Mesenchymal stem cell (in vitro differentiated cells and primary cell): ENCODE measurements at regions not wholly inside any gene's neighbourhood (a gene's known extent, or its start where the extent isn't known, plus 50 kb on each side); places are given as distances from the start of the nearest gene placed in this dataset.
"Not testable (repeated sequence)": the region's sequence is repeated elsewhere in the genome, so short reads cannot be mapped to it uniquely, and the experiment has no call there.

Experiments used
- DNase-seq: peaks from one replicate; pipeline ENCODE4 v3.0.0-alpha.2; 2013
- H2AFZ ChIP-seq: one replicate; pipeline ENCODE4 v1.6.1; 2013; ENCODE audit warnings: low read depth, mild to moderate bottlenecking, control low read depth, inconsistent platforms, low read length, moderate library complexity
- H2AK5ac ChIP-seq: 2 replicates; pipeline ENCODE4 v1.6.1; 2013; ENCODE audit warnings: low read length, moderate library complexity, mild to moderate bottlenecking, inconsistent platforms; ENCODE audit not compliant: severe bottlenecking
- H2BK120ac ChIP-seq: one replicate; pipeline ENCODE4 v1.6.1; 2013; ENCODE audit warnings: low read depth, mild to moderate bottlenecking, inconsistent platforms, low read length, moderate library complexity
- H2BK12ac ChIP-seq, 2 experiments: one replicate each; pipeline ENCODE4 v1.6.1; 2013; ENCODE audit warnings: inconsistent platforms in 2 of 2, low read length in 2 of 2, mild to moderate bottlenecking in 2 of 2, moderate library complexity in 2 of 2, control low read depth in 1 of 2
- H2BK15ac ChIP-seq: one replicate; pipeline ENCODE4 v1.6.1; 2013; ENCODE audit warnings: mild to moderate bottlenecking, low read depth, inconsistent platforms; ENCODE audit not compliant: poor library complexity, severe bottlenecking
- H2BK5ac ChIP-seq: 2 replicates; pipeline ENCODE4 v1.6.1; 2013; ENCODE audit warnings: low read depth, mild to moderate bottlenecking, low read length, control low read depth, inconsistent platforms; ENCODE audit not compliant: poor library complexity, severe bottlenecking
- H3K14ac ChIP-seq, 2 experiments: one replicate each; pipeline ENCODE4 v1.6.1; 2013; ENCODE audit warnings: inconsistent platforms in 2 of 2, low read length in 2 of 2, control low read depth in 1 of 2, mild to moderate bottlenecking in 1 of 2, moderate library complexity in 1 of 2
- H3K18ac ChIP-seq, 2 experiments: one replicate each; pipeline ENCODE4 v1.6.1; 2013; ENCODE audit warnings: inconsistent platforms in 2 of 2, low read length in 2 of 2, control low read depth in 1 of 2, low read depth in 1 of 2, mild to moderate bottlenecking in 1 of 2
- H3K23ac ChIP-seq, 2 experiments: one replicate each; pipeline ENCODE4 v1.6.1; 2013; ENCODE audit warnings: inconsistent platforms in 2 of 2, low read length in 2 of 2, mild to moderate bottlenecking in 2 of 2, moderate library complexity in 2 of 2, control low read depth in 1 of 2
- H3K27ac ChIP-seq: 2 replicates; pipeline ENCODE4 v1.5.1; 2013; ENCODE audit warnings: mild to moderate bottlenecking, moderate library complexity, low read length, control low read depth, inconsistent platforms; ENCODE audit not compliant: poor library complexity, severe bottlenecking
- H3K27me3 ChIP-seq, 2 experiments: 2 replicates each; pipeline versions ENCODE4 v1.6.1 to v1.7.0; 2013; ENCODE audit warnings: low read length in 2 of 2, mild to moderate bottlenecking in 2 of 2, moderate library complexity in 2 of 2, control low read depth in 1 of 2, inconsistent platforms in 1 of 2; ENCODE audit not compliant: control insufficient read depth in 1 of 2, insufficient read depth in 1 of 2
- H3K36me3 ChIP-seq, 2 experiments: 2 replicates each; pipeline versions ENCODE4 v1.6.1 to v1.7.0; 2013; ENCODE audit warnings: low read length in 2 of 2, control low read depth in 1 of 2, inconsistent platforms in 1 of 2, low read depth in 1 of 2, mild to moderate bottlenecking in 1 of 2; ENCODE audit not compliant: insufficient read depth in 2 of 2, control insufficient read depth in 1 of 2
- H3K4ac ChIP-seq, 2 experiments: one replicate each; pipeline ENCODE4 v1.6.1; 2013; ENCODE audit warnings: inconsistent platforms in 2 of 2, low read length in 2 of 2, mild to moderate bottlenecking in 2 of 2, moderate library complexity in 2 of 2, control low read depth in 1 of 2, low read depth in 1 of 2
- H3K4me1 ChIP-seq: 2 replicates; pipeline ENCODE4 v1.6.1; 2013; ENCODE audit warnings: low read depth, low read length, control low read depth; ENCODE audit not compliant: control insufficient read depth, insufficient read depth
- H3K4me2 ChIP-seq: 2 replicates; pipeline ENCODE4 v1.6.1; 2013; ENCODE audit warnings: low read length, mild to moderate bottlenecking, inconsistent platforms; ENCODE audit not compliant: poor library complexity, severe bottlenecking
- H3K4me3 ChIP-seq, 2 experiments: 2 replicates each; pipeline versions ENCODE4 v1.5.1 to v1.7.0; 2013; ENCODE audit warnings: low read length in 2 of 2, mild to moderate bottlenecking in 2 of 2, control low read depth in 1 of 2, low read depth in 1 of 2; ENCODE audit not compliant: insufficient read depth in 1 of 2
- H3K79me1 ChIP-seq: replicated peaks from 2 replicates; pipeline ENCODE4 v1.6.1; 2013; ENCODE audit warnings: mild to moderate bottlenecking, control low read depth, low read length, inconsistent platforms; ENCODE audit not compliant: poor library complexity, severe bottlenecking
- H3K9ac ChIP-seq: 2 replicates; pipeline ENCODE4 v1.7.0; 2013; ENCODE audit warnings: mild to moderate bottlenecking, low read length, moderate library complexity
- H3K9me3 ChIP-seq: 2 replicates; pipeline ENCODE4 v1.7.0; 2013; ENCODE audit warnings: mild to moderate bottlenecking, low read length; ENCODE audit not compliant: control insufficient read depth
- H4K8ac ChIP-seq: one replicate; pipeline ENCODE4 v1.6.1; 2013; ENCODE audit warnings: inconsistent platforms, mild to moderate bottlenecking, low read length, moderate library complexity
- H4K91ac ChIP-seq: one replicate; pipeline ENCODE4 v1.6.1; 2013; ENCODE audit warnings: mild to moderate bottlenecking, low read length, inconsistent platforms
- WGBS: methylation state at CpG from one replicate; pipeline ENCODE4 v1.1.7; 2013; ENCODE audit warnings: mixed read lengths; 5-methylcytosine and 5-hydroxymethylcytosine counted together

DNA sequence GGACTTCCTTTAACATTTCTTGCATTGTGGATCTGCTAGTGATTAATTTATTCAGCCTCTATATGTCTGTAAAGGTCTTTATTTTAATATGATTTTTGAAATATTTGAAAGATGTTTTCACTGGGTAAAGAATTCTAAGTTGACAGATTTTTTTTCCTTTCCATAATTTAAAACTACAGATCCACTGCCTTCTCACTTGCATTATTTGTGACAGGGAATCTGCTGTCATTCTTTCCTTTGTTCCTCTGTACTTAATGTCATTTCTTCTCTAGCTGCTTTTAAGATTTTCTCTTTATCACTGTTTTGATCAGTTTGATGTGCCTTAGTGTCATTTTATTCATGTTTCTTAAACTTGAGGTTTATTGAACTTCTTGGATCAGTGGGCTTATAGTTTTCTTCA, 159.9 kb downstream of the CYB561 start:
- no peak overlapping the region for H3K4me2 ChIP-seq
- no peak overlapping the region for H4K8ac ChIP-seq
- no peak overlapping the region for H2AFZ ChIP-seq
- H2BK12ac ChIP-seq: no peak overlapping the region
- no peak overlapping the region for H2BK15ac ChIP-seq
- H3K9ac ChIP-seq: no peak overlapping the region
- H3K14ac ChIP-seq: no peak overlapping the region
- H3K36me3 ChIP-seq: peaks cover 6 to 31% of the 10 kb centered on the region in 2 experiments
- no peak overlapping the region for H4K91ac ChIP-seq
- H3K4ac ChIP-seq: no peak overlapping the region
- peak overlapping the region in 1 of 2 experiments; percentile 51 for H3K4me3 ChIP-seq
- no peak overlapping the region for H3K23ac ChIP-seq
- H3K27ac ChIP-seq: no peak overlapping the region
- DNase-seq: no peak
- no peaks in the 10 kb centered on the region for H3K4me1 ChIP-seq
- H2BK5ac ChIP-seq: no peak overlapping the region
- no peak overlapping the region for H2BK120ac ChIP-seq
- no peaks in the 10 kb centered on the region for H3K27me3 ChIP-seq
- no peak overlapping the region for H3K18ac ChIP-seq
- peaks cover 22% of the 10 kb centered on the region for H3K79me1 ChIP-seq
- no peak overlapping the region for H2AK5ac ChIP-seq
- peaks cover 61% of the 10 kb centered on the region for H3K9me3 ChIP-seq

DNA sequence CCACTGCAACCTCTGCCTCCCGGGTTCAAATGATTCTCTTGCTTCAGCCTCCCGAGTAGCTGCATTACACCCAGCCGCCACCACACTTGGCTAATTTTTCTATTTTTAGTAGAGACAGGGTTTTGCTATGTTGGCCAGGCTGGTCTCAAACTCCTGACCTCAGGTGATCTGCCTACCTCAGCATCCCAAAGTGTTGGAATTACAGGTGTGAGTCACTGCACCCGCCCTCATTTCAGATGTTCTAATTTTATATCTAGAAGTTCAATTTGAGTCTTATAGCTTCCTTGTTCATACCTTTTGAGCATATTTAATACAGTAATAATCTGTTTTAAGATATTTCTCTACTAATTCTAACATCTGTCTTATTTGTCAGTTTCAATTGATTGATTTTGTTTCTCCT, 159.1 kb downstream of the CYB561 start:
- not testable (repeated sequence) for H3K27me3 ChIP-seq, H2BK5ac ChIP-seq, H3K4me1 ChIP-seq, H4K91ac ChIP-seq, H2BK12ac ChIP-seq, H3K23ac ChIP-seq, H3K18ac ChIP-seq, H2AFZ ChIP-seq, H3K9ac ChIP-seq, H3K4me2 ChIP-seq, H3K4ac ChIP-seq, H2BK15ac ChIP-seq, H2AK5ac ChIP-seq, H2BK120ac ChIP-seq, DNase-seq, H3K27ac ChIP-seq, H3K14ac ChIP-seq, H4K8ac ChIP-seq
- WGBS: 100% methylated on average over 3 of the region's 4 CpGs
- Histone ChIP-seq H3K9me3 (peaks cover 61% of the 10 kb centered on the region), H3K4me3 (peak overlapping the region in 1 of 2 experiments; percentile 25), H3K36me3 (peaks cover 6 to 31% of the 10 kb centered on the region in 2 experiments), H3K79me1 (peaks cover 20% of the 10 kb centered on the region)

DNA sequence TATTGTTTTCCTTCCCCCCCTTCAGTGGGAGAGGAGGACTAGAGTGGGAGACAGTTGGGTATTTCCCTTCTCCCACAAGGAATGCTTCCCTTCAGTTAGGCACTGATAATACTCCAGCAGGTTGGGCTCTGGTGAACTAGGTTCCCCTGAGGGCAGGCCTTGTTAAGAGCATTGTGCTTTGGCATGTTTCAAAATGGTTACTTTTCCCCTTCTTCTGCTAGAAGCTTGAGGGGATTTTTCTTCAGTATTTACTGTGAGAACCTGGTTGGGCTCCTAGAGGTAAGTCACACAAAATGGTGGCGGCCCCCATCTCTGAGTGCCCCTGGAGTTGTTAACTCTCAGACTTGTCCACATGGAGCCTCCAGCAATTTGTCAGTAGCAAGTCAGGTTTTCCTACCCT, 156.2 kb downstream of the CYB561 start:
- H3K18ac ChIP-seq: no peak overlapping the region
- no peak overlapping the region for H4K91ac ChIP-seq
- H3K9me3 ChIP-seq: peaks cover 43% of the 10 kb centered on the region
- H3K23ac ChIP-seq: no peak overlapping the region
- no peaks in the 10 kb centered on the region for H3K27me3 ChIP-seq
- H4K8ac ChIP-seq: no peak overlapping the region
- H3K4ac ChIP-seq: no peak overlapping the region
- H2BK5ac ChIP-seq: no peak overlapping the region
- no peak overlapping the region for H2BK15ac ChIP-seq
- H3K4me3 ChIP-seq: no peak overlapping the region
- no peak overlapping the region for H3K4me2 ChIP-seq
- H3K9ac ChIP-seq: no peak overlapping the region
- H3K14ac ChIP-seq: no peak overlapping the region
- H3K4me1 ChIP-seq: peaks cover 1% of the 10 kb centered on the region
- no peak for DNase-seq
- no peak overlapping the region for H2BK120ac ChIP-seq
- no peak overlapping the region for H2AFZ ChIP-seq
- 97% methylated on average over 1 of the region's 1 CpG for WGBS
- no peak overlapping the region for H3K27ac ChIP-seq
- H2AK5ac ChIP-seq: no peak overlapping the region
- peaks cover 6 to 24% of the 10 kb centered on the region in 2 experiments for H3K36me3 ChIP-seq
- H3K79me1 ChIP-seq: peaks cover 20% of the 10 kb centered on the region
- no peak overlapping the region for H2BK12ac ChIP-seq

DNA sequence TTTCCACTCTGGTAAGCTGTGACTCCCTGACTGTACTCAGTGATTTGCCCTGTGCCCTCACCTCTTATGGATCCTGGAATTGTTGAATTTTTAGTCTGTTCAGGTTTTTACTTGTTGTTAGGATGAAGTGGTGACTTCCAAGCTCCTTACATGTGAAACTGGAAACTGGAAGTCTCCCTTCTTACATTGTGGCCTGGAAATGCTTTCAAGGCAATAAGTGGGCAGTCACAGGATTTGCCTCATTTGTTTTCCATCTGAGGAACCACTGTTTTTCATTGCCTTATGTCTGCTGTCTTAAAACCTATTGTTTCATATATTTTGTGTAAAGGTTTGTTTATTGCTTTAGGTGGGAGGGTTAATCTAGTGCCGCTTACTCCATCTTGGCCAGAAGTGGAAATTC, 155.8 kb downstream of the CYB561 start:
- H3K9ac ChIP-seq: no peak overlapping the region

More for the DNA sequence above, 155.8 kb downstream of the CYB561 start:
- H3K27me3 ChIP-seq: no peaks in the 10 kb centered on the region
- no peak overlapping the region for H3K4me2 ChIP-seq
- H3K27ac ChIP-seq: no peak overlapping the region
- no peak overlapping the region for H2BK5ac ChIP-seq
- H2BK15ac ChIP-seq: no peak overlapping the region
- H3K4me1 ChIP-seq: peaks cover 1% of the 10 kb centered on the region
- no peak overlapping the region for H2BK120ac ChIP-seq
- 79% methylated on average over 1 of the region's 1 CpG for WGBS
- no peak overlapping the region for H3K14ac ChIP-seq
- H3K23ac ChIP-seq: no peak overlapping the region
- no peak overlapping the region for H2AK5ac ChIP-seq
- H4K8ac ChIP-seq: no peak overlapping the region
- H3K4me3 ChIP-seq: no peak overlapping the region
- peaks cover 39% of the 10 kb centered on the region for H3K9me3 ChIP-seq
- no peak overlapping the region for H3K4ac ChIP-seq
- H3K79me1 ChIP-seq: peaks cover 20% of the 10 kb centered on the region
- no peak for DNase-seq
- H2BK12ac ChIP-seq: no peak overlapping the region
- peaks cover 6 to 23% of the 10 kb centered on the region in 2 experiments for H3K36me3 ChIP-seq
- no peak overlapping the region for H4K91ac ChIP-seq
- H3K18ac ChIP-seq: no peak overlapping the region
- no peak overlapping the region for H2AFZ ChIP-seq
